Left forelimb (tissue), 1 donor: ENCODE measurements at regions not wholly inside any gene's neighbourhood (a gene's known extent, or its start where the extent isn't known, plus 50 kb on each side); places are given as distances from the start of the nearest gene placed in this dataset.
"Not testable (repeated sequence)": the region's sequence is repeated elsewhere in the genome, so short reads cannot be mapped to it uniquely, and the experiment has no call there.

Experiments
- DNase-seq: peaks from one replicate; pipeline ENCODE4 v3.0.0-alpha.2; 2018; ENCODE audit warnings: low spot score

DNA sequence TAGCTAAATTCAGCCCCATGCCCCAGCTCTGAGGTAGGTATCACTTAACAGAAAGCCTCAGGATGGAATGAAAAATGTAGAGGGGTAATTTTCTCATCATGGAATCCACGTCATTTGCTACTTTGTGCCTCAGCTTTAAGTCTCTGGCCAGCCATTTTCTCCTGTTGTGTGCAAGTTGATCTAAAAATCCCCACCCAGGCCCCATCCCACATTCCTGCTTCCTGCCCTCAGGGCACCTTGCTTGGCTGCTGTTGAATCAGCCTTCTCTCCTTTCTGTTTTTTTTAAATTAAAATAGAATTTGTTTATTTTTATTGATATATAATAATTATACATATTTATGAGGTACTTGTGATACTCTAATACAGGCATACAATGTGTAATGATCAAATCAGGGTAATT lies 179.9 kb upstream of the TSHZ3 start:
- peak; percentile 5 for DNase-seq

DNA sequence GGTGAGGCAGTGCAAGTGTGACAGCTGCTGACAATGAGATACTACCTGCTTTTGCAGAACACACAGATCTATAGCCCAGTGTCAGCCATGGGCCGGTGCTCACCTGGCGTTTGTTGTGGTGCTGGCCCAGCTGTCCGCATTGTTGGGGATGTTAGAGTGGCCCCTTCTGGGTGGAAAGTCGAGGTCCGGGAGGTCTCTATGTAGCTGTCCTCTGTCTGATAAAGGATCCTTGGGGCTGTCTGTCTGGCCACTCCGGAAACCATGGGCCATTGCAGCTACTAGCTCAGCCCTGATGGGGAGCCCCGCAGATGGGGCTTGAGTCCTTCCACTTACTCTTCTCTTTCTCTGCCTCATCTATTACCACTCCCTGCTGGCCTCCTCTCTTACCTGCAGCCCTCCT lies 181.5 kb upstream of the TSHZ3 start:
- DNase-seq = peak; percentile 18

DNA sequence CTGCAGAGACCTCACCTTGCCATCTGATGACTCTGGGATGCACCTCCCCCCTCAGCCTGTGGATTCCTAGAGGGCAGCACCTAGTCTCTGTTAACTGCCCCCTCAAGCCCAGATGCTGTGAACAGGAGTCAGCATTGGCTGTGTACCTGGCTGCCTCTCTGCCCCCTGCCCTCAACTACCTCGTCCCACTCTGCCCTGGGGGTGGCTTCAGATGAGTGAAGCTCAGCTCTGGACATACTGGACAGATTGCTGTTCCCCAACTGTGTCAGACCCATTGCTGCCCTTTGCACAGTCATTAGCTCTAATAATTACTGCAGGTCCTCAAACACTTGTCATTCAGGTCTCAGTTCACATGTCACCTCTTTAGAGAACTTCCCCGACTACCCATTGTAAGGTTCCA lies 182.1 kb upstream of the TSHZ3 start:
- peak; percentile 52 for DNase-seq

DNA sequence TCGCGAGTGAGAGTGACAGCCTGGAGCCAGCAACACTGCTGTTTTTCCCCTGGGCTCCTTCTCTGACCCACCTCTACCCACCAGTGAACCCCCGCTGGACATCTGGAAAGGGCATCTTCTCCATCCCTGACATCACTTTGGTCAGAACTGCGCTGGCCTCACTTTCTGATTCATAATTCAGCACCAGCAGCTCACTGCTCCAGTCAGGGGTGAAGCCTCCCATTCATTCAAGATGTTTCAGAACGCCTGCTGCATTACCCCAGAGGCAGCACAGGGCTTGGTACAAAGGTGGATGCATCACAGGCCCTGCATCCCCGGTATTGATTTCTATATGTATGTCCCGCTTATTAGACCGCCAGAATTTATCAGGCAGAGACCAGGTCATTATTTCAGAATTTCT lies 182.8 kb upstream of the TSHZ3 start:
- DNase-seq = peak; percentile 11

DNA sequence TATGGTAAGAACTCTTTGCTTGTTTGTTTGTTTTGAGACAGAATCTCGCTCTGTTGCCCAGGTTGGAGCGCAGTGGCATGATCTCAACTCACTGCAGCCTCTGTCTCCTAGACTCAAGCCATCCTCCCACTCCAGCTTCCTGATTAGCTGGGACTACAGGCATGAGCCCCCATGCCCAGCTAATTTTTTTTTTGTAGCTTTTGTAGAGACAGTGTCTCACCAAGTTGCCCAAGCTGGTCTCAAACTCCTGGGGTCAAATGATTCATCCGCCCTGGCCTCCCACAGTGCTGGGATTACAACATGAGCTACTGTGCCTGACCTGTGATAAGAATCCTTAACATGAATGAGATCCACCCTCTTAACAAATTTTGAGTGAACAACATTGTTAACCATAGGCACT lies 183.9 kb upstream of the TSHZ3 start:
- DNase-seq = peak; percentile 20

DNA sequence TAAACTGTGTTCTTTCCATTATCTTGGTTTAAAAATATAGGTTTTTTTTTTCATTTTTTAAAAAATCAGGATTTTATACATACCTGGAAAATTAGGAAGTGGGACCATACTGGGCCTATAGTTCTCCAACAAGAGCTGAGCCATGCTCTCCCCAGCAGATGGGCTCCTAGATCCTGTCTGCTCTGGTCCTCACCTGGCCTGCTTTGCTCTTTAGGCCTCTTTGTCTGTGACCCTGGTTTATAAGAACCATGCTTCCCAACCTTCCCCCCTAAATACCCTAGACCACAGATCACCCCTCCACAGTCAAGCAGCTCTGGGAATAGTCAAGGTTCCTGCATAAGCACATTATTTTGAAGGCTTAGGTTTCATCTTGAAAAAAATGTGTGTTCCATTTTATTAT lies 185.0 kb upstream of the TSHZ3 start:
- no peak for DNase-seq

DNA sequence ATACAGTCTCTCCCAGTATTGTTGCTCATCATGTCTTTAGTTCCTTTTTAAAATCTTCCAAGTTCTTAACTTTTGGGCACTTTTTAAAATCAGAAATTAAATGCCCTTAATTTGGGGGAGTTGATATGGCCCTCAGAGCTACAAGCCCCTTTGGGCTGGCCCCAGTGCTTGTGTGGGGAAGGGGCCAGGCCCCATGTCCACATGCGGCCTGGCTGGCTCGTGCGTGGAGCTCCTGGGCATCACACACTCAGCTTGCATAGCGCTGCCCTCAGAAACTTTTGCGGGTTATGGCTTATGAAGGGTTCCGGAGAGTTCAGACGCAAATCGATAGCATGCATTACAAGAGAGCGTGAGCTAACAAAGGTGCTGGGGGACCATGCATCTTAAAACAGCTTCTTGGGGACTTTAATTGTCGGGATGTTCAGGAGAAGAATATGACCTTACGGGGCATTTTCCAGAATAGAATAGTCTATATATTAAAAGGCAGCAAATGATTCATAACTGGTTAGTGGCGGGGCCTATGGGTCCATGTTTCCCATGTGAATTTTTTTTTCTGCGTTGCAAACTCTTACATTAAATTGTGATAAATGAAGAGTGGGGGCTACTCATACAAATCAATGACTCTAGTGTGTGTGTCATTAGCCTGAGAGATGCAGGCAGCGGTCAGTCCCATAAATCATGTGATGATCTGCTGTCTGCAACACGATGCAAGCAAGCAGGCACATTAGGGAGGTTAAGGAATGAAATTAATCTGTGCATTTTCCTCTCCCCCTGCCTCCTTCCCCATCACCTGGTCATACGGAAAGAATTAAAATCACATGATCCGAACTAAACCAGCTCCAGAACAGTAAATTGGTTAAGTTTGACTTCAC lies 185.8 kb upstream of the TSHZ3 start:
- DNase-seq = peak; percentile 49

DNA sequence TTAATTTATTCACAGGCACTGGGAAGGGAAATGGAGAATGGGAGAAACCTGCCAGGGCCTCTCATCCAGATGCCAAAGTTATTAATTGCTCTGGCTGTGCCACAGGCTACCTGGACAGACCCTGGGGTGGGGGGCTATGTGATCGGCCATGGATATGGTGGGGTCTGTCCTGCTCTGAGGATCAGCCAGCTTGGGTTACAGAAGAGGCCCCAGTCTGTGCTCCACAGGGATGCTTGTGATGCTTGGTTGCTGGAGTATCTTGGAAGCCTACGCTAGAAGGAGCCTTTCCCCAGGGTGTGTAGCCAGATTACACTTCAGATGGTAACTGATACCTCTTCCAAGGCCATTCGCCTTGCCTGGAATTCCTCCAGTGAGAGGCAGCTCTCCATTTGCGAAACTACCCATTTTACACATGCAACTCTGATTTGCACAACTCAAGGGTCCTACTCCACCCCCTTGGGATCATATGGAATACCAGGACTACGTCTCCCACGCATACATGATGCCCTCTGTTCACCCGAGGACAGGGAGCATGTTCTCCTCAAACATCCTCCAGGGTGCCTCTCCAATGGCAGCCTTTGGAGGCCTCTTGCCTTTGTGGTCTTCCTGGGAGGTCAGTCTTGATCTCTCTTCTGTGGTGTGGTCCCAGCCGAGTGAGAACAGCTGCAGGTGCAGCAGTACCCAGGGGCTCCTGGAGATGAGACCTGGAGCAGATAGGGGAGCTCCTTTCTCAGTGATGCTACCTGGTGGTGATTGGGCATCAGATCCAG lies 186.6 kb upstream of the TSHZ3 start:
- peak; percentile 11 for DNase-seq

DNA sequence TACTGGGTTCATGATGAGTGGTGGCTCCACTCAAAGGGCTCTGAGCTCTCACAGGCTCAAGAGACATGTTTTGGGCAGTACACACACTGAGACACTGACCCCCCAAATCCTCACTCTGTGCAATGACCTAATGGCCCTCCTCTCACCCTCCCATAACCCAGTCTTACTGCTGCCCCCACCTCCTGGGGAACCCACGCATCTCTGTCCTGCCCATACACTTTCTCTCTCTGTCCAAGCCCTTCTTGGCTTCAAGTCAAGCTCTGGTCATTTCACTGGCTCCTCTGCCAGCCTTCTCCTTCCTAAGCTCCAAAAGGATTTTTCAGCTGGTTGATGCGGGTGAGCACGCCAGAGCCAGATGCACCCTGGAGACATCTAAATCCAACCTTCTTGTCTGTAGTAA lies 187.9 kb upstream of the TSHZ3 start:
- peak; percentile 4 for DNase-seq

DNA sequence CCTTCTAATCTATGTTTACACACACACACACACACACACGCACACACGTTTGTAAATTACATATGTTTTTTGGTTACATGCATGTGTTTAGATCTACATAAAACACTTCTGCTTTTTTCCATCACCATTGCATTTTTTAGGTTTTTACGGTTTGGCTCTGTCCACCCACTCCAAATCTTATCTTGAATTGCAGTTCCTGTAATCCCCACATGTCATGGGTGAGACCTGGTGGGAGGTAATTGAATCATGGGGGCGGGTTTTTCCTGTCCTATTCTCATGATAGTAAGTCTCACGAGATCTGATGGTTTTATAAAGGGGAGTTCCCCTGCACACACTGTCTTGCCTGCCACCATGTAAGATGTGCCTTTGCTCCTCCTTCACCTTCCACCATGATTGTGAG lies 188.7 kb upstream of the TSHZ3 start:
- DNase-seq = not testable (repeated sequence)

DNA sequence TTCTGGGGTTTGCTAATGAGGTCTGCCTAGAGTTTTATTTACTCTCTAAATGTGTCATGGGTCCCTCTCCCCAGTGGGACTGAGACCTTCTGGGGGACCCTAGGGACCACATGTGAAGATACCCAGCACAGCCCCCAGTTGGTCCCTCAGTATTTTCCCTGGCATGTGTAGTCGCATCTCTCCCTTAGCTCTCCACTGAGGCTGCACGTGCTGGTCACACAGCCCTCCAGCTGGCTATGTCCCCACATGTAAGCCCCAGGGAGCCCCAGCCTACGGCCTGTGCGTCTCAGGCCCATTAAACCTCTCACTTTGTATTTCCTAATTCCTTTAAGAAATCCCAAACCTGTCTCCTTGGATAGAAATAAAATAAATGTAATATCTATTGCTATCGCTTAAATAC lies 189.6 kb upstream of the TSHZ3 start:
- peak; percentile 51 for DNase-seq

DNA sequence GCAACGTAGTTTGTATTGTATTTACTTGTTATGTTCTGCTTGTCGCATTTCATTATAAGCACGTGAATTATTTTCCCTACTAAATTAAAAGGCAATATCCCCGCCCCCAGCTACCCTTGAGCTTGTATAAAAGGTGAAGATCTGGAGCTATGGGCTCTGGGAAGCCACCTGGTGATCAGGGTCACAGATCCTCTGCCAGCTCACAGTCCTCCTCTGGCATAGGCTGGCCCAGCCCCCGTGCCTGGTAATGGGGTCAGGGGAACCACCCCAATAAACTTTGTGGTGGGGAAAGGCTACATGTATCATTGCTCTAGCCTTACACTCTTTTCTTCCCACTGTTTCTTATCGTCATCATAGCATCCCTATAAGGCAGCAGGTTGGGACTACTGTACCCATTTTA lies 190.2 kb upstream of the TSHZ3 start:
- DNase-seq = peak; percentile 22

DNA sequence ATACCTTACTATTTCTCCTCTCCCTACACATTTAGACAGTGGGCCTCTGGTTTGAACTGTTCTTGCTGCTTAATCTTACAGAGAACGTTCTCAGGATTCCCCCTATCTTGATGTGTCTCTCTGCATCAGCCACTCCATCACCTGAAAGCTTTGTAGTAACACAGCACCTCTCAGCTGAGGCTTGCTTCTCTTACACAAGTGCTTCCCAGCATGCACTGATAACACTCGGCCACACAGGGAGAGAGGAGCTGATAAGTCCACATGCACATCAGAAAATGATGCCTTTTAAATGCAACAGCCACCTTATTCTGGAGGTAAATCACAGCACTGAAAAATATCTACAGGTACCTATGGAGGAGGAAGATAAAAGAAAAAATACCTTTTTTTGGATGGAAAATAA lies 192.2 kb upstream of the TSHZ3 start:
- DNase-seq = no peak

DNA sequence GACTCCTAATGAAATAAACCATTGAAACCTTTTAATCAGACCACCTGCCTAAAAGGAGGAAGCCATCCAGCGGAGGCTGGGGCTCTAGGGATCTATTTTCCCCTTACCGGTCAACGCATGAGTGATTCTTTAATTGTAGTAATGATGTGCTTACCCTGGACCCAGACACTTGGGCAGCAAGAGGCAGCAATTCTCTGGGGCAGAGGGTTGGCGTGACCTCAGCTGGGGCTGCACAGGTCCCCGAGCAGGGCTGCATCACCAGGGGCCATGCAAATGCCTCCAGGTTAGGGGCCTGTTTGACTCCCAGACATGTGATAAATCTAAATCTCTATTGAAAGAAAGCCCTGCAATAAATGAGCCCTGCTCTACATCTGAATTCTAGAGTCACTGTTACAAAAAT lies 194.2 kb upstream of the TSHZ3 start:
- DNase-seq = peak; percentile 38

DNA sequence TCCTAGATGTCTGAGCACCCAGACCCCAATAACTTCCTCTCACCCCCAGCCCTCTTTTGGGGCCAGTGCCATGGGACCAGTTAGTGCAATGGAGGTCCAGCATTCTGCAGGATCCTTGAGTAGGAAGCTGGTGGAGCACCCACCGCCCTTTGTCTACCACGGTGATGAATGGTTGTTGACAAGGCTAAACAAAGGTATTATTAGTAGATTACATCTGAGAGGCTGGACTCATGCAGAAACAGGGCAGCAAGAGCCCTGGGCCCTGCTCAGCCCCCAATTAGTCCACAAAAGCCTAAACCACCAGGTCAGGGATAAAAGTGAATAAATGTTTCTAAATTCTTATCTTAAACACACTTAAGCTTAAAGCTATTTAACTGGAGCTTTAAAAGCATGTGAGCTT lies 196.5 kb upstream of the TSHZ3 start:
- peak; percentile 17 for DNase-seq

DNA sequence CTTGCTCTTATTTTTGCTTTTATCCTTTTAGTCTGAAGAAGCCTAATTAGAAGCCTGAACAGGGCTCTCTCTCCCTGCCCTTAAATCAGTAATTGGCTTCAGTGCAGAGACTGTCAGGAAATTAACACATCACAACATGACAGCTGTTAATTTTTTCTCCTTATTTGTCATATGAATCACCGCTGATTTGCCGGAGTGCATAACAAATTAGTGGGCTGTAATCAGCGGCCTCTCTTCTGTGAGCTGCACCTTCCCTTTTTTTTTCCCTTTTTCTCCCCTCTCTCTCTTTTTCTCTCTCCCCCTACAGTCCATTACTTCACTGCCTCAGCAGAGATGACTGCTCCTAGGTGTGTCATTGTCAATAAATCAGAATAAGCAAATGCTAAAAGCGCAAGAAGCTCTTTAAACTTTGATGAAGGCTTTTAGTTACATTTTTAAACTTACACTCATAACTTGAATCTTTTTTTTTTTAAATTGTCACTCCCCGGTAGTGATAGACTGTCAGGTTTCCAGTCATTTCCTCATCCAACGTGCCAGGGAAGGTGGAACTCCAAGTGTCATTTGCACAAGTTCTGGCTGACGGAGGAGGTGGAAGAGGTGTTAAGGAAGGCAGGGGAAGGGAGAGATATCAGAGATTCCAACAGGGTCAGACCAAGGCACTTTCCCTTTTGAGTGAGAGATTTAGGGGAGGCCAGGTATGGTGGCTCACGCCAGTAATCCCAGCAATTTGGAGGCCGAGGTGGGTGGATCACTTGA lies 197.1 kb upstream of the TSHZ3 start:
- peak; percentile 25 for DNase-seq

DNA sequence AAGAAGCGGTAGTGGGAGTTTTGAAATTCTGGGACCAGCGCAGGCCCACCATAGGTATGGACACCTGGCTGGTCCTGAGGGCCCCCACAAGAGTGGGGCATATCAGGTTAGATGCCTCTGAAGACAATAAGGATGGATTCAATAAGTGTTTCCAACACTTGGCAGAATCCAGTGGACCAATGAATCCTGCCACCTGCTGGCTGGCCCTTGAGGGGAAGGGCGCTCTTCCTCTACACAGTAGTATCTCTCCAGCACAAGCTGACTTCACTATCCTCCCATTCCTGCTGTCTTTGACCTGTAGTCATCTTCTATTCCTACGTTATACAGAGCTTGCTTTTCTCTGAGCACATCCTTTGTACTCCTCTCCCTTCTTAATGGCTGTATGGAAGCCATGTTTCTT lies 199.7 kb upstream of the TSHZ3 start:
- DNase-seq = no peak

DNA sequence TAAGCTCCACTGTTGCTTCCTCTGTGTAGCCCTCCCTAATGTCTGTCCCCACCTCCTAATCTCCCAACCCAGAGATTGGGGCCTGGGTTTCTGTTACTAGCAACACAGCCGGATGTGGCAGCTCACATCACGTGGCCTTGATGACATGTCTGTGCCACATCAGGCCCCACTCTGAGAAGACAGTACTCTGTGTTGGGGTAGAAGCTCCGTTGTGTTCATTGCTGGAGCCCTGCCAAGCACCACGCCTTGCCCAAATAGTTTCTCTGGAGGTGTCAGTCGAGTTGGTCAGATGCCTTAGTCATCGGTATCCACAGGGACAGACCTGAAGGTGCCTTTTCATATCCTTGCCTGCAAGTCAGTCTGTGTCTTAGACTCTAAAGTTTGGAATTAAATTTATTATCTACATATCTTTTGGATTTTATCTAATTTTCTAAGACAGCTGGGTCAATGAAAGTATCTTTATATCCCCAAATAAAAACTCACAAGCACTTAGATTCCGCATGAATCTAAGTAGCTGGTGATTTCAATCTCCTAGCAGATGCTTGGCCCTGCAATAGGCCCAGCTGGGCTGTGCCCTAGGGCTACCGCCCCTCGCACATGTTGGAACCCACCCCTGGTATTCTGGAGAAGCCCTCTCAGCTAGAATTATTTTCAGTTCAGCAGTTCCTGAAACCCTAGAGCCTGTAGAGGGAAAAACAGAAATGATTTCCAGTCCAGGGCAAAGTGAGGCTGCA lies 204.0 kb upstream of the TSHZ3 start:
- DNase-seq = no peak

DNA sequence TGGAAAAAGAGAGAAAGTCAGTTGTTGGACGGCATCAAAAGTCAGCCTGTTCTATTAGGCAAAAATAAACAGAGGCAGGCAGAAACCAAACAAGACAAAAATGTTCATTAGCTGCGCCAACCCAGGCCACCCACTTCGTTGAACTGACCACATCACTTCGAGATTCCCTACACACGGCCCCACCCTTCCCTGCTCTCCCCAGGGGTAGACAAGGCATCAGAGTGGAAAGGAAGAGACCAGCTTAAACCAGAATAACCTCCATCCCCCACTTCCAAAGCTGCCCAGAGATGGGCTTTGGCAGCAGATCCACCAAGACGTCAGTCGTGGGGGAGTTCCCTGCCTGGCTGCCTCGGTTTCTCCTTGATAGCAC lies 204.6 kb upstream of the TSHZ3 start:
- DNase-seq = no peak

DNA sequence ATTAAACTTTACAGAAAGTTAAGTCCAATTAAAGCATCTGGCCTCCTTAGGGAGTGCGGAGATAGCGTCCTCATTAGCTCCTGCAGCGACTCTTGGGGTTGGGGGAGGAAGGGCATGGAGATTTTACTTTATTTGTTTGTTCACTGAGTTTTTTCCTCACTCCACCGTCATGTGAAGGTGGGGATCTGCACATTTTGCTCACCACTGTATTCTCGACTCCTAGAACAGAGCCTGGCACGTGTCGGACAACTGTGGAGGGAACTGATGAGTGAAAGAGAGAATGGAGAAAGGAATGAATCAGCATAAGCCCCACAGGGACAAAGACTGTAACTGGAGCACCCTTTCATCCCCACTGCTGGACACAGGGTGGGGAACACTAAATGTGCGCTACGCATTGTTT lies 205.1 kb upstream of the TSHZ3 start:
- no peak for DNase-seq

DNA sequence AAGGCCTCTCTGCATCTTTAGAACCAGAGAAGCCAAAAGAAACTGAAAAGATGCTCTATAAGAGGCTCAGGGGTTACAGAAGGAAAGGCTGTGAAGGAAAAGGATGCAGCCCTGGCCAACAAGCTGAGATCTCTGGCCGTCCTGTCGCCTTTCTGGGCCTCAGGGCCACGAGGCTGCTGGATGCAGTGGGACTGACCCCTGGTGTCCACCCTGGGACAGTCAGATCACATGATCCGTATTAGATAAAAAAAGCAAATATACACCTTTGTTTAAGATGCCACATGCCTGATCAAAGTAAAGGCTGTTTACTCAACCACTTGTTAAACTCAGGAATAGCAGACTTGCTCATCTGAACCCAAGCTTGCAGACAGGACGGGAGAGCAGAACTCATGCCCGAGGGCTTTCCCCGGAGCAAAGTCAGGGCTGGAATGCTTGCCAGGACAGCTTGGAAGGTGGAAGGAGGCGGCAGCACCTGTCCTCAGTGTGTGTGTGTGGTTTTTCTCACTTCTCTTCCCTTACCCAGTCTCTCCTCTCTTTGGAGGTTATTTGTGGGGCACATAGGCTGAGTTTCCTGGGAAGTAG lies 206.5 kb upstream of the TSHZ3 start:
- DNase-seq = no peak

DNA sequence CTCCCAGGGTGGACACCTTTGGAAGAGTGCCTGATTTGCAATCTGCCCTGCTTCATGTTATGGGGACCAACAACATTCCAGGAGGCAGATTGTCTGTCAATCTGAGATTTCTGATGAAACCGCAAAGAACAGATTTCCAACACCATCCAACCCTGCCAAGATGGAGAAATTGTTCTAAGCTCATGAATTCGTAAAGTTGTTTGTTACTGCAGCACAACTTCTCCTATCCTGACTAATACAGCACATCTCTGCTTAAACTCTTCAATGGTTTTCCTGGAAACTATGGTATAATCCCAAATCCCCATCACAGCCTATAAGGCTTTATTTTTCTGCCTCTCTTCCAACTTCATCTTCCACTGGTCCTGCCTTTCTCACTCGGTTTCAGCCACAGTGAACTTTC lies 210.3 kb upstream of the TSHZ3 start:
- DNase-seq = no peak
